ENCODE measurements at regions not wholly inside any gene's neighbourhood (a gene's known extent, or its start where the extent isn't known, plus 50 kb on each side); places are given as distances from the start of the nearest gene placed in this dataset.

DNA sequence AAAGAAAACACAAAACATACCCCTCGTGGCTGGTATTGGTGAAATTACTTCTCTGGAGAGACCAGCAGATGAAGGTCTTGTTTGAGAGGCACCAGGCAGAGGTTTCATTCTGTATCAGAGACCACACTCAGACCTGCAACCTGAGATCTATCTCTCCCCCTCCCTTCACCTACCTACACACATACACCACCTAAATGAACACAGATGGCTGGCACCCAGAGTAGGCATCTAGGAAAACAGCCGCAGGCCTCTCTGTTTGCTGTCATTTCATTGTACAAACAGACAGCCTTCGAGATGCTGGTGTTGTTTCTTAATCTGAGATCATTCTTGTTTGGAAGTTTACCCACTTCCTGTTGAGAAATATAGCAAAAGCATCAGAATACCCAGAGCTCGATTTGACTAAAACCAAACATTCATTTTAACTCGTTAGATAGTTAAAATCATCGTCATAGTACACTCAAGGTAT, 173.9 kb upstream of the SLC25A13 start:
- no peak for TF ChIP-seq POLR2A (IDR thresholded peaks at IDR 0.05)
- no peak for TF ChIP-seq CTCF (IDR thresholded peaks at IDR 0.05)
